ENCODE measurements at regions not wholly inside any gene's neighbourhood (a gene's known extent, or its start where the extent isn't known, plus 50 kb on each side); places are given as distances from the start of the nearest gene placed in this dataset.

DNA sequence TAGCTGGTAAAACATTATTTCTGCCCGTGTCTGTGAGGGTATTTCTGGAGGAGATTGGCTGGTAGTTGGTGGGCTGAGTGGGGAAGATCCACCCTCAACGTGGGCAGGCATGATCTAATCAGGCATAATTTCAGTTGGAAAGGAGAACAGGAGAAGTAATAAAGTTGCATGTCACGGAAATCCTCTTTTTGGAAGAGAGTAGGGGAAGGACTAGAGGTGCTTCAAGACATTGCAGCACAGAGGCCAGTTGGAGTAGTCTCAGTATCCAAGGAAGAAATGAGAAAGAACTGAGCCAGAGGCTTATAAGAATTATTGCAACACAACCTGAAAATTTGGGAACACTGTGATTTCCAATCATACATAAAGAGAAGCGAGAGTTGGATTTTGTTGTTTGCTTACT, 1155.1 kb downstream of the FAM181B start:
- 77% methylated on average over 4 of the region's 4 CpGs; no CpG with 5 or more reads in 1 of the 2 experiments for WGBS, 2 experiments (ENCODE audit: extremely low coverage in 1 of 2, insufficient coverage in 1 of 2, insufficient read length in 1 of 2, insufficient replicate concordance in 2 of 2, low coverage in 1 of 2, low lambda C conversion rate in 2 of 2, missing lambda C conversion rate in 1 of 2)

More for the DNA sequence above, 1155.1 kb downstream of the FAM181B start:
- Histone ChIP-seq H3K79me2 (ENCODE audit: control insufficient read depth in 1 of 2, insufficient read depth in 2 of 2, low read length in 2 of 2) (no peaks in the 10 kb centered on the region), H2BK12ac (ENCODE audit: low read depth, low read length) (no peak overlapping the region), H2BK120ac (replicated peaks; ENCODE audit: low read depth, low read length) (no peak overlapping the region), H3K56ac (replicated peaks; ENCODE audit: insufficient read length, low read depth, low read length) (no peak overlapping the region), H3K18ac (ENCODE audit: extremely low read depth, low read length) (no peak overlapping the region), H3K4me3 (ENCODE audit: extremely low read depth in 1 of 4, insufficient read depth in 2 of 4, low read depth in 3 of 4, low read length in 4 of 4) (no peak overlapping the region), H3K79me1 (ENCODE audit: low read depth, low read length) (no peaks in the 10 kb centered on the region), H4K91ac (replicated peaks; ENCODE audit: insufficient read length, low read length) (no peak overlapping the region), H3K9me3 (ENCODE audit: insufficient read depth in 2 of 2, low read depth in 1 of 2, low read length in 1 of 2) (no peaks in the 10 kb centered on the region), H4K20me1 (replicated peaks in 1 of 2; ENCODE audit: control insufficient read depth in 1 of 2, insufficient read depth in 2 of 2, low read length in 2 of 2) (no peaks in the 10 kb centered on the region), H3K23me2 (ENCODE audit: low read depth, low read length) (no peaks in the 10 kb centered on the region), H3K27ac (ENCODE audit: low read depth, low read length) (no peak overlapping the region), H2BK20ac (ENCODE audit: low read length) (no peak overlapping the region), H3K9ac (replicated peaks in 1 of 4; ENCODE audit: extremely low read depth in 1 of 4, low read depth in 3 of 4, low read length in 3 of 4) (no peak overlapping the region), H3K27me3 (replicated peaks in 1 of 4; ENCODE audit: control insufficient read depth in 3 of 4, extremely low read depth in 1 of 4, insufficient read depth in 3 of 4, low read length in 3 of 4) (no peaks in the 10 kb centered on the region), H2AK5ac (ENCODE audit: low read depth, low read length) (no peak overlapping the region), H2BK15ac (ENCODE audit: low read length) (no peak overlapping the region), H3K4me2 (ENCODE audit: insufficient read depth in 1 of 2, low read depth in 2 of 2, low read length in 2 of 2) (no peak overlapping the region), H3K14ac (ENCODE audit: insufficient read length) (no peak overlapping the region), H2AFZ (ENCODE audit: low read length) (no peak overlapping the region), H3K36me3 (ENCODE audit: control insufficient read depth in 2 of 4, insufficient read depth in 4 of 4, low read length in 3 of 4) (no peaks in the 10 kb centered on the region), H3K4me1 (replicated peaks in 1 of 4; ENCODE audit: control insufficient read depth in 3 of 4, insufficient read depth in 4 of 4, low read length in 3 of 4) (no peaks in the 10 kb centered on the region), H3K23ac (ENCODE audit: insufficient read length) (no peak overlapping the region), H3K4ac (replicated peaks; ENCODE audit: insufficient read length, low read depth, low read length) (no peak overlapping the region), H2BK5ac (ENCODE audit: low read depth, low read length) (no peak overlapping the region), H4K8ac (ENCODE audit: extremely low read depth, insufficient read depth, low read length) (no peak overlapping the region), H4K5ac (ENCODE audit: insufficient read length, low read depth, low read length) (no peak overlapping the region)
- POLR2A ChIA-PET (ENCODE audit: partially characterized antibody), result no interaction called here
- DNase-seq (ENCODE audit: low read depth in 1 of 2, low spot score in 2 of 2), result no peak
- CTCF ChIA-PET (ENCODE audit: partially characterized antibody), result no interaction called here
- TF ChIP-seq KDM4A (IDR thresholded peaks at IDR 0.05; ENCODE audit: low read depth, low read length, severe bottlenecking) (no peak), RNF2 (IDR thresholded peaks at IDR 0.05; ENCODE audit: borderline replicate concordance, low read depth, low read length, missing control alignments, poor library complexity, severe bottlenecking) (no peak), TEAD4 (IDR thresholded peaks at IDR 0.05; ENCODE audit: low read depth, low read length) (no peak)
- TF ChIP-seq, protein P1, sequence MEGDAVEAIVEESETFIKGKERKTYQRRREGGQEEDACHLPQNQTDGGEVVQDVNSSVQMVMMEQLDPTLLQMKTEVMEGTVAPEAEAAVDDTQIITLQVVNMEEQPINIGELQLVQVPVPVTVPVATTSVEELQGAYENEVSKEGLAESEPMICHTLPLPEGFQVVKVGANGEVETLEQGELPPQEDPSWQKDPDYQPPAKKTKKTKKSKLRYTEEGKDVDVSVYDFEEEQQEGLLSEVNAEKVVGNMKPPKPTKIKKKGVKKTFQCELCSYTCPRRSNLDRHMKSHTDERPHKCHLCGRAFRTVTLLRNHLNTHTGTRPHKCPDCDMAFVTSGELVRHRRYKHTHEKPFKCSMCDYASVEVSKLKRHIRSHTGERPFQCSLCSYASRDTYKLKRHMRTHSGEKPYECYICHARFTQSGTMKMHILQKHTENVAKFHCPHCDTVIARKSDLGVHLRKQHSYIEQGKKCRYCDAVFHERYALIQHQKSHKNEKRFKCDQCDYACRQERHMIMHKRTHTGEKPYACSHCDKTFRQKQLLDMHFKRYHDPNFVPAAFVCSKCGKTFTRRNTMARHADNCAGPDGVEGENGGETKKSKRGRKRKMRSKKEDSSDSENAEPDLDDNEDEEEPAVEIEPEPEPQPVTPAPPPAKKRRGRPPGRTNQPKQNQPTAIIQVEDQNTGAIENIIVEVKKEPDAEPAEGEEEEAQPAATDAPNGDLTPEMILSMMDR (IDR thresholded peaks at IDR 0.05; ENCODE audit: control extremely low read depth in 1 of 3, insufficient read depth in 1 of 3, low read depth in 1 of 3, low read length in 3 of 3), result peak in 1 of 3 experiments; percentile 10; a peak in 1 of 4 replicates
- FAIRE-seq, result no peak

Data from H1 (cell line).